ENCODE measurements at regions not wholly inside any gene's neighbourhood (a gene's known extent, or its start where the extent isn't known, plus 50 kb on each side); places are given as distances from the start of the nearest gene placed in this dataset.

GRCh38 chr10:118470470-118470869 is 125.0 kb downstream of the PRLHR start:
- no peaks in the 10 kb centered on the region for H3K9me2 ChIP-seq (ENCODE audit: insufficient read depth)
- BruUV-seq (replicated peaks) = no TSS peak
- no peaks in the 10 kb centered on the region for H4K20me1 ChIP-seq (ENCODE audit: insufficient read depth)
- intact Hi-C loops (cut with micrococcal nuclease; ENCODE audit: unreplicated experiment) = no loop called here
- H2AFZ ChIP-seq = no peak overlapping the region
- no peaks in the 10 kb centered on the region for H3K9me3 ChIP-seq (ENCODE audit: insufficient read depth, low read depth)
- H3K27me3 ChIP-seq (ENCODE audit: insufficient read depth, low read depth) = no peaks in the 10 kb centered on the region
- H3K4me3 ChIP-seq = no peak overlapping the region
- H3F3A ChIP-seq (ENCODE audit: insufficient read depth, low read depth) = no peaks in the 10 kb centered on the region
- no peaks in the 10 kb centered on the region for H3K4me1 ChIP-seq (replicated peaks; ENCODE audit: insufficient read depth)
- H3K79me2 ChIP-seq (ENCODE audit: low read depth) = no peaks in the 10 kb centered on the region
- ChIA-PET CTCF (interaction anchor here (0.6 to 0.7 kb wide), 2 partner anchors 69 to 74 kb away, joined by 3 read pairs; no protein-coding TSS in a partner anchor), POLR2A (ENCODE audit: unreplicated experiment) (no interaction called here)
- no peak overlapping the region for H3K4me2 ChIP-seq
- no peaks in the 10 kb centered on the region for H3K36me3 ChIP-seq (ENCODE audit: low read depth)
- DNase-seq = no peak
- TF ChIP-seq CTCF (conservative IDR thresholded peaks at IDR 0.05) = no peak
- no peak for TF ChIP-seq EZH2 (IDR thresholded peaks at IDR 0.05; ENCODE audit: low read depth)
- no peak overlapping the region for H3K27ac ChIP-seq

- Histone ChIP-seq H3K27me3 (ENCODE audit: insufficient read depth, low read depth) (no peaks in the 10 kb centered on the region; the same call in 1 of the 2 replicates), H3K4me3 (no peak overlapping the region), H3F3A (ENCODE audit: insufficient read depth, low read depth) (no peaks in the 10 kb centered on the region), H3K79me2 (ENCODE audit: low read depth) (no peaks in the 10 kb centered on the region), H3K4me2 (no peak overlapping the region), H2AFZ (no peak overlapping the region), H3K36me3 (ENCODE audit: low read depth) (no peaks in the 10 kb centered on the region), H3K9me2 (ENCODE audit: insufficient read depth) (no peaks in the 10 kb centered on the region), H4K20me1 (ENCODE audit: insufficient read depth) (no peaks in the 10 kb centered on the region), H3K9me3 (ENCODE audit: insufficient read depth, low read depth) (no peaks in the 10 kb centered on the region), H3K27ac (no peak overlapping the region), H3K4me1 (replicated peaks; ENCODE audit: insufficient read depth) (no peaks in the 10 kb centered on the region)
- TF ChIP-seq CTCF (conservative IDR thresholded peaks at IDR 0.05) (no peak), EZH2 (IDR thresholded peaks at IDR 0.05; ENCODE audit: low read depth) (no peak)
- ChIA-PET CTCF (no interaction called here), POLR2A (ENCODE audit: unreplicated experiment) (no interaction called here)
- no peak for DNase-seq
- intact Hi-C loops (cut with micrococcal nuclease; ENCODE audit: unreplicated experiment) = no loop called here
- BruUV-seq (replicated peaks) = no TSS peak
Observed at GRCh38 chr10:118467200-118467599, 125.1 kb upstream of the FAM204A start.

- Histone ChIP-seq H3K9me2 (ENCODE audit: insufficient read depth) (no peaks in the 10 kb centered on the region), H3K4me2 (no peak overlapping the region), H3K27ac (no peak overlapping the region), H3K27me3 (ENCODE audit: insufficient read depth, low read depth) (no peaks in the 10 kb centered on the region; the same call in 1 of the 2 replicates), H3K4me1 (replicated peaks; ENCODE audit: insufficient read depth) (no peaks in the 10 kb centered on the region), H3F3A (ENCODE audit: insufficient read depth, low read depth) (no peaks in the 10 kb centered on the region), H3K4me3 (no peak overlapping the region), H2AFZ (no peak overlapping the region), H3K9me3 (ENCODE audit: insufficient read depth, low read depth) (no peaks in the 10 kb centered on the region), H3K79me2 (ENCODE audit: low read depth) (no peaks in the 10 kb centered on the region), H4K20me1 (ENCODE audit: insufficient read depth) (no peaks in the 10 kb centered on the region), H3K36me3 (ENCODE audit: low read depth) (no peaks in the 10 kb centered on the region)
- ChIA-PET POLR2A (ENCODE audit: unreplicated experiment) (no interaction called here), CTCF (no interaction called here)
- BruUV-seq (replicated peaks) = no TSS peak
- no peak for DNase-seq
- intact Hi-C loops (cut with micrococcal nuclease; ENCODE audit: unreplicated experiment) = no loop called here
- no peak for TF ChIP-seq EZH2 (IDR thresholded peaks at IDR 0.05; ENCODE audit: low read depth)
- TF ChIP-seq CTCF (conservative IDR thresholded peaks at IDR 0.05) = no peak
Observed at GRCh38 chr10:118465300-118465874, 123.3 kb upstream of the FAM204A start.
